GM19328 (cell line): ENCODE measurements at regions not wholly inside any gene's neighbourhood (a gene's known extent, or its start where the extent isn't known, plus 50 kb on each side); places are given as distances from the start of the nearest gene placed in this dataset.

ENCODE experiments used
- ATAC-seq: cut with Tn5 transposase; IDR thresholded peaks from one replicate; pipeline ENCODE4 v1.9.1; 2021; ENCODE audit warnings: mild to moderate bottlenecking, moderate library complexity; ENCODE audit not compliant: unreplicated experiment

DNA sequence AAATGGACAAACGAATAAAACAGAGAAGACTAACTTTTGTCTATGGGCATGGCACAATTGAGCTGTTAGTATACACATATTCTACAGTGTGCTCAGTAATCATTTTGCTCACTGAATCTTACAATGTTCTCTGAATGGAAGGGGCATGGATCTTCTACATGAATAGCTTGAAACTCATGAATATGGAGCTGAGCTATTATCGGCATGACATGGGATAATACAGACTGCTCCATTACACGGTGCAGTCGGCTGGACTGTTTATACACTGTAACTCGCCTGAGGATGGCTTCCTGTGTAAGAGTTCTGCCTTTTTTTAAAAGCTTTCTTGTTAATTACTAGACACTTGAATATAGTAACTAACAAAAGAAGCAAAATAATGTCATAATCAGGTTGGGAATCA, 368.5 kb upstream of the MAD2L1 start:
- ATAC-seq, result no peak

DNA sequence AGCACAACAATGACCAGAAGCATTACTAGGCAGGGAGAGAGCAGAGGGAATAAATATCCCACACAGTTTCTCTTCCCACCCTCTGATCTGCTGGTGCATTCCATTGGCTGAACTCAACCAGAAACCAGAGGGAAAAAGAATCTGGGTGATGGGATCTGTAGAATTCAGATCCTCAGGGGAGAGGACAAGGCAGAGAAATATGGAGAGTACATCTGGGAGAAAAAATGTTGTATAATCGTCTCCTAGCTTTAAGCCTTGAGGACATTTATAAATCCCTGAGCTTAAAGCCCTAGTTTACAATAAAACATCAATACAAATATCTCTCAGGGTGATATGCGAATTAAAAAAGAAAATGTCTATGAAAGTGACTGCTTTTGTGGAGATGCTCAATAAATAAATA, 368.1 kb upstream of the MAD2L1 start:
- ATAC-seq, result no peak

DNA sequence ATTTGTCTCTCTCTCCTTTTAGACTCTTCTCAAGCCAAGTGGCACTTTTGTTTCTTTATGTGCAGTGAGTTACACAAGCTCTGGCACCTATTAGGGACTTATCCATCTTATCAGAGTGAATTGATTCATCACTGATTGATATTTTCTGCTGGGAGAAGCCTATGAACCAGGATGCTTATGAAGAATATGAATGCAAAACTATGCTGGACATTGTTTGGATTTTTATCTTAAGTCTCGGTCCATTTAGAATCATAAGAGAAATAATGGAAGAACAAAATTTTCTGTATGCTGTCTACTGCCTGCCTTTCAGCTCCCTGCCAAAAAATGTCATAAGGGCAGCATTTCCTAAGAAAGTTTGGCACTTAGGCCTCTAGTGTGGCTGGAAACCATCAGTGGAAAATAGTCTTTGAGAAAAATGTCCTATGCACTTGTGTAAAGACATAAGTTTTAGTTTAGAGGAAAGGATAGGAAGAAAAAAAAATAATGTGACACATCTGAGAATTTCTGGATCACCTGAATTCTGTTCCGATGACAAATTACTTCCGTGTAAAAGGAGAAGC, 365.7 kb upstream of the MAD2L1 start:
- no peak for ATAC-seq

DNA sequence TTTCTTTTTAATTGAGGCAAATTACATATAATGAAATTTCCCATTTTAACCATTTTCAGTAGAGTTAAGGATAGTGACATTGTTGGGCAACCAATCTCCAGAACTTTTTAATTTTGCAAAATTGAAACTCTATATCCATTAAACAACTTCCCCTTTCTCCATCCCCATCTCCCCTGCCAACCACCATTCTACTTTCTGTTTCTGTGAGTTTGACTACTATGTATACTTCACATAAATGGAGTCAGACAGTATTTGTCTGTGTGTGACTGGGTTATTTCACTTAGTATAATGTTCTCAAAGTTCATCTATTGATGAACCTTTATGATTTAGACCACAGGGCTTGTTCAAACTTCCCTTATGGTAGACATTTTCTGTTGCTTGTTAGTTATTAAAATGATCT, 364.5 kb upstream of the MAD2L1 start:
- no peak for ATAC-seq

DNA sequence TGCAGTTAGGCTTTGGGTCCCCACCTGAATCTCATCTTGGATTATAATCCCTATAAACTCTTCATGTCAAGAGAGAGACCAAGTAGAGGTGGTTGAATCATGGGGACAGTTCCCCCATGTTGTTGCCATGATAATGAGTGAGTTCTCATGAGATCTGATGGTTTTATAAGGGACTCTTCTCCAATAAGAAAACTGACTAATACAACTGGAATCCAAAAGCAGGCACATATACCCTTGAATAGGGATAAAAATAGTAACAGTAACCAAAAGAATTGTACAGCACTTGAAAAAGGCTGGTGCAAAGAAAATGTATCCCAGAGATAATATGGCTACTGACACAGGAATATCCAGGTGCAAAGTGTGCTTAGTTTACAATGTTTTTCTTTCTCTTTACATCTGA, 351.5 kb upstream of the MAD2L1 start:
- no peak for ATAC-seq

DNA sequence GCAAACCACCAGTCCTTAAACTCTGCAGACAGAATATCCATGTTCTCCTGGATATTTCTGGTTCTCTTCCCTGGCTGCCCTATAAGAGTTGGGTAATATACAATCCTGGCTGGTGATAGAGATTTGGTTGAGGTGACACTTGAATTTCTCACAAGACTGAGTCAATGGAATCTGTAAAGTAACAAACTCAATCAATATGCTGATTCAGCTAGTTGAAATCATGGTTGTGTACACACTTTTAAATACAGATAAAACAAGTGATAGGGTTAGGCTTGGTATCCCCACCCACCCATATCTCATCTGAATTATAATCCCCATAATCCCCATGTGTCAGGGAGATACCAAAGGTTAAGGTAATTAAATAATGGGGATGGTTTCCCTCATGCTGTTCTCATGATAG, 349.2 kb upstream of the MAD2L1 start:
- no peak for ATAC-seq

DNA sequence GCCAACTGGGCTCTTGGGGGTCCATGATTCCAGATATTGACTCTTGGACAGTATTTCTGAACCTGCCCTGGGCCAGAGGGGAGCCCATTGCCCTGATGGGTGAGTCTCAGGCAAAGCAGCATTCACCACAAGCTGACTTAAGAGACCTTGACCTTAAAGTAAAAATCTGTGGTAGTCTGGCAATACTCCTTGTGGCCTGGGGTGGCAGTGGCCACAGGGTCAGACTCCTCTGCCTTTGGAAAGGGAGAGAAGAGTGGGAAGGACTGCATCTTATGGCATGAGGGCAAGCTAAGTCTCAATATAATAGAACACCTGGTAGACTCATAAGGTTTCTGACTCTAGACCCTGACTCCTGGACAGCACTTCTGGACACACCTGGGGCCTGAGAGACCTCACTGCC, 340.3 kb upstream of the MAD2L1 start:
- no peak for ATAC-seq

DNA sequence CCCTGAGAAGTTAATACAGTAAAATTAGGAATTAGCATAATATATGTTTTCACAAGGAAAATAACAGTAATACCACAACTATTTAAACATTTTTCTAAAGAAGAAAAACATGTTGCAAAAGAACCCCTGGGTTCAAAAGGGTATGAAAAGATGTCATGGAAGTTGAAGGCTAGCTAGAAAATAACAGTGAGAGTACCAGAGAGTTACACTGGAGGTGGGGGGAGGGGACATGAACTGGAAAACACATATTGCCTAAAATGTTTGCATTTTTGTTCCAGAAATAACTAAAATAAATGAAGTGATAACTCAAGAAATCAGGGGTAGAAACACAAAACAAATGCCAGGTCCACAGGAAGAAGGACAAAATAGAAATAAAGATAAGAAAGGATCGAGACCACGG, 336.6 kb upstream of the MAD2L1 start:
- ATAC-seq, result no peak

DNA sequence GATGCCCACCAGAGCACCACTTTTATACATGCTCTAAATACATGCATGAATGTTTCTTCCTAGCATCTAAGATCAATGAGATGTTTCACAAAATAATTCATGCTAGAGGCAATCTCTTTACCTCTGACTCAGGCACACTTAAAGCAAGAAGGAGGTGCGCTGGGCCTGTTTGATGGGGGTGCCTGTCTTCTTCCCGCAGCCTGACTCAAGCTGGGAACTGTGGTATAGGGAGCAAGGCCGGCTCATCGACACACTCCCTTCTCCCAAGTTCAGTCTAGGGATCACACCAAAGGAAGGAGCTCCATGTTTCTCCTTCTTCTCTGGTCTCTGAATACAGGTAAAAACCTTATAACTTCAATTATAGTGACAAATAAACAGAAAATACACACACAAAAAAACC, 333.8 kb upstream of the MAD2L1 start:
- ATAC-seq, result no peak

DNA sequence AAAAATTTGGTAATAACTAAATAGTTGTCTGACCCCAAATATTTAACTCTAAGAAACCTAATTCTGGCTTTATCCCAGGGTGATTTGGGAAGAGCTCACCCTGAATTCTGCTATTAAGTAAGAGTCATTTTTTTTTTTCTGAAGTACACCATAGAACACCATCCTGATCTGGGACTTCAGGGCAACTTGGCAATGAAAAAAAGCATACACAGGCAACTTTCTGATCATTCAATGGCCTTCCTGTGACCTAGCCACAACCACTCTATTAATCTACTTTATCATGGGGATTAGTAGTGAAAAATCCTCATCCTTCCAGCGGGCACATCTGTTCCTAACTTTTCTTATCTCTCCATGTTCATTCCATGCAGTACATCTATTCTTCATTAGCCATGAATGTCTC, 333.2 kb upstream of the MAD2L1 start:
- ATAC-seq, result no peak

DNA sequence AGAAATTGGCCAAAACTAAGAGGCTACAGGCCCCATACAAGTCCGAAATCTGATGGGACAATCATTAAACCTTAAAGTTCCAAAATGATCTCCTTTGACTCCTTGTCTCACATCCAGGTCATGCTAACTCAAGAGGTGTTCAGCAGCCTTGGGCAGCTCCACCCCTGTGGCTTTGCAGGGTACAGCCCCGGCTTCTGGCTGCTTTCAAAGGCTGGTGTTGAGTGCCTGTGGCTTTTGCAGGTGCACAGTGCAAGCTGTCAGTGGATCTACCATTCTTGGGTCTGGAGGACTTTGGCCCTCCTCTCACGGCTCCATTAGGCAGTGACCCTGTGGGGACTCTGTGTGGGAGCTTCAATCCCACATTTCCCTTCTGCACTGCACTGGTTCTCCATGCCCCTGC, 329.1 kb upstream of the MAD2L1 start:
- ATAC-seq, result no peak

DNA sequence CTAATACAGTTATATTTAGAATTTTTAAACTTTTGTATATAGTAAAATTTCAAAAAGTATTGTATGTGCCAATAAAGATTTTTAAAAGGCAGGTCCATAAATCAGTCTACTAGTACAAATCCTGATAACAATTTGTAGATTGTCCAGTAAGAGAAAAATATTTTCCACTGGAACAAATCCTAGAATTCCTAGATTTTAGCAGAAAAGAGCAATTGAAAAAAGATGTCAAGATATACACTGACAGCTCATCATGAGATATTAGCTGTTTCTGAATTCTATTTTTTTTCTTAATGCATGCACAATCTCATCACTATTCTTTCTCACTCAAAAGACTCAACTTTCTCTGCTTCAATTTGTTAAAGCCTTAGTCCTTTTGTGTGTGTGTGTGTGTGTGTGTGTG, 289.2 kb upstream of the MAD2L1 start:
- ATAC-seq, result no peak

DNA sequence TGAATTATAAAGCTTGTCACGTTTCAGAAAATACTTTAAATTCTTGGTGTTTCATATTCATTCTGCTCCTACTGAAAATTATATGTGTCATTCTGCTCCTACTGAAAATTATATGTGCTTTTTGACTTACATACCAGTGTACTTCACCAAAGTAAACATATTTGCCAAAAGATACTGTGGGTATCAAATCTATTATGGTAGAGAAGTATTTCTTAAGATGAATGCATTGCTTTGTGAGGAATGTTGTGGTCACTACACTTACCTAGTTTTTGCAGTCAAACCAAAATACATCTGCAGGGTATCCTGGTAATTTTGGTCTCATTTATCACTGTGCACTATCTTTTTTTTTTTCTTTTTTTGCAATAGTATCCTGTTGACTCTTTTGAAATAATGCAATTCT, 287.7 kb upstream of the MAD2L1 start:
- ATAC-seq, result no peak

DNA sequence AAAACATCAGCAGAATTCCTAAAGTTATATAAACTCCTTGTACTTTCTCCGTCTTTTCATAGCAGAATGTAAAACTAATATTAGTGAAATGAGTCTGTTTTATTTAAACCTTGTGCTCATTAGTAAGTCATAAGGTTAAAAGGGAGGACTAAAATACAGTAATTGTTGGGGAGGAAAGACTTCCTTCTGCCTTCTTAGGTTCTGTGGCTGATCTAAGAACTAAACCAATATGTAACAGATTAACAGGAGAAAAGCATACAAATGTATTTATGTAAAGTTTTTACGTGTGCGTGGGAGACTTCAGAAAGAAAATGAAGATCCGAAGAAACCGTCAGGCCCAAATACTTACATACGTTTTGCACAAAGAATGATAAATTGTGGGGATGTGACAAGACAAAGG, 286.6 kb upstream of the MAD2L1 start:
- ATAC-seq, result no peak

DNA sequence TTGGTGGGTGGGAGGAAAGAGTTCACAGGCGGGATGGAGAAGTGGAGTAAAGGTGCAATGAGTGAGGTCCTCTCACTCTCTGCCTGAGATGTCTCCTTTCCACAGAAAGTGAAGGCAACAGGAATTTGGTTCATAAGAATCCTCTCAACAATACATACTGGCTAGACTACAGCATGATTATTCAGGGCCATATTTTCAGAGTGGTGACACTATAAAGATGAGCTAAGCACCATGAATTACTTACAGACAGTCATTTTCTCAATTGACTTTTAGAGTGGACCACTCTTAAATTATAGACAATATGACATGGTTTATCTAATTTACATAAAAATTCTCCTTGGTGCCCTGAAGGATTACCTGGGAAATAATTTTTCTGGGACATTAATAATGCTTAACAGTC, 286.1 kb upstream of the MAD2L1 start:
- ATAC-seq, result no peak

DNA sequence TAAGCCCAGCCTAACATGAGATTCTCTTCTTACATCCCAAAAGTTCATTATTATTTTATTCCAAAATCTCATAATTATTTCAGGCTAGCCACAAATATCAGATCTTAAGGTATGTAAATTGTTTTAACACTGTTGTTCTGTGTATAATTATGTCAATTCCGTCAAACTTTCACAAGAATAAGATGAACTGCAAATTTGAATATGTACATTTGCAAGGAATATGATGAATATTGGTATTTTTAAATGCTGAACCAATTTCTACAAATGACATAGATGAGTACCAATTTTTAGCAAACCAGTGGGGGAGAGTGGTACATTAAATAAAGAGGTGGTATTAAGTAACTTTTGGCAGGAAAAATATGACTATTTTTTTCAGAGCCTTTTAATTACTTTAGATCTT, 282.3 kb upstream of the MAD2L1 start:
- no peak for ATAC-seq

DNA sequence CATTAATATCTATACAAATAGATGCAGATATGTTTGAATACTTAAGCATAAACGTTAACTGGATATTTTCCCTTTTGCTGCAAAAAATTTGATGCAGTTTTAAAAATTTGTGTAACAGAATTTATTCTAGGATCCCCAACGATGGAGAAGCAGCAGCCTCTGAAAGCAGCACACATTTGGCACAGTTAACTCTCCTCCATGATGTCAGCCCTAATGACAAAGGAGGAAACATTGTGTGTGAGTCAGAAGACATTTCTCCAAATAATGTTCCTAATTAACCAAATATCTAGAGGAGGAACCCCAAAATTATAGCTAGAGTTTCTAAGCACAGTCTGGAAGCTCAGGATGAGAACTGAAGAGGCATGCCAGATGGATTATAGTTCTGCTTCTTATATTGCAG, 281.9 kb upstream of the MAD2L1 start:
- ATAC-seq, result no peak

DNA sequence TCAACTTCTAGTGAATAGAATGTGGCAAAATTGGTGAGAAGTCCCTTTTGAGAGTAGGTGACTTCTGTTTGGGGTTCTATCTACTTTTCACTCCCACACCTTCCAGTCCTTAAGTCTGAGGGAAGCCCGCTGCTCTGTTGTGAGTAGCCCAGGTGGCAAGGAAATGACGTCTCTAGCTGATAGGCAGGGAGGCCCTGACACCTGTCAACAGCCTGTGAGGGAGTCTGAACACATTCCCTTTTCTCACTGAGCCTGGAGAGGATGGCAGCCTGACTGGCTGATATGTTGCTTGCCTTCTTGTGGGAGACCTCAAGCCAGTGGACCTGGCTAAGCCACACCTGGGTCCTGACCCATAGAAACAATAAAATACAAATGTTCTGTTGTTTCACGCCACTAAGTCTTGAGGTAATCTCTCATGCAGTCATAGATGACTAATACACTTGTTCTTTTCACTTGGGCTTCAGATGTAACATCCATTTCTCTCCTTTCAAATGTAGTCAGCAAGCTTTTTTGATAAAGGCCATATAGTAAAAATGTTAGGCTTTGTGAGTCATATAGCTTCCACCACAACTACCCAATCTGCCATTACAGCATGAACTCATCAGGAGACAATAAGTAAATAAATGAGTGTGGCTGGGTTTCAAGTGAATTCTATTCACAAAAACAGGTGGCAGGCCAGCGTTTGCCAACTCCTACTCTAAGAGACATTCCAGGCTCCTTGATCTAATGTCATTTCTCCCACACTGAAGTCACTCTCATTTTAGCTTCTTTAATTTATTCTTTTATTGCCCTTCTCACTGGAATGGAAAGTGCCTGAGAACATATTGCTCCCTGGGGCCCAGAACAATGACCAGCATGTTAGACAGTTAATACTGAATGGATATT, 265.1 kb upstream of the MAD2L1 start:
- no peak for ATAC-seq

DNA sequence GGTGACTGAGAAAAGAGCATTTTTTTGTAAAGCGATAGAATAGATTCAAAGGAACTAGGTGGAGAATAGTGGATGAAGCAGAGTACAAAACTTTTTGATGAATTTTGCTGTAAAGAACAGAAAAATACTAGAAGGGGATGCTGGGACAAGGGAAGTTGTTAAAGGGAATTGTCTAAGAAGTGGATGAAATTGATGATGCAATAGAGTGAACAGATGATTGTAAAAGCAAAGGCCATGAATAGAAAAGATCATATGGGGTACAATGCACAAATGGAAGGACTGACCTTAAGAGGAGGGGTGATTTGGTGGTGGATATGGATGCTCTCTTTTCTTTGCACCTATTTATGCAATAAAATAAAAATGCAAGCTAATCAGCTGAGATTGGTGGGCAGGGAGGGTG, 262.7 kb upstream of the MAD2L1 start:
- ATAC-seq, result no peak

DNA sequence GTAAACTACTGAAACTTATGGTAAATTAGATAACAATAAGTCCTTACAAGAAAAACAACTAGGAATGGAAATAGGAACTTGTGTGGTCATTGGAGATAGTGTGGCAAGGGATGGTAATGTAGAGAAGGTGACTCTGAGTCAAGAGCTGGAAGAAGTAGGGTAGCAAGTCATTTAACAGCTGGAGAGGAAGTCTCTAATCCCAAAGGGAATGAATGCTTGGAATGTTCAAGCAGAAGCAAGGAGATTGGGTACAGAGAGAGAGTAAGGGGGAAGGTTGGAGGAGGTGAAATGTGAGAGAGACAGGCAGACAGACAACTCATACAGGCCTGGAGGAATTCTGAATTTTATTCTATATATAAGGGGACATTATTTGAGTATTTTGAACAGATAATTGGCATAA, 260.6 kb upstream of the MAD2L1 start:
- no peak for ATAC-seq

DNA sequence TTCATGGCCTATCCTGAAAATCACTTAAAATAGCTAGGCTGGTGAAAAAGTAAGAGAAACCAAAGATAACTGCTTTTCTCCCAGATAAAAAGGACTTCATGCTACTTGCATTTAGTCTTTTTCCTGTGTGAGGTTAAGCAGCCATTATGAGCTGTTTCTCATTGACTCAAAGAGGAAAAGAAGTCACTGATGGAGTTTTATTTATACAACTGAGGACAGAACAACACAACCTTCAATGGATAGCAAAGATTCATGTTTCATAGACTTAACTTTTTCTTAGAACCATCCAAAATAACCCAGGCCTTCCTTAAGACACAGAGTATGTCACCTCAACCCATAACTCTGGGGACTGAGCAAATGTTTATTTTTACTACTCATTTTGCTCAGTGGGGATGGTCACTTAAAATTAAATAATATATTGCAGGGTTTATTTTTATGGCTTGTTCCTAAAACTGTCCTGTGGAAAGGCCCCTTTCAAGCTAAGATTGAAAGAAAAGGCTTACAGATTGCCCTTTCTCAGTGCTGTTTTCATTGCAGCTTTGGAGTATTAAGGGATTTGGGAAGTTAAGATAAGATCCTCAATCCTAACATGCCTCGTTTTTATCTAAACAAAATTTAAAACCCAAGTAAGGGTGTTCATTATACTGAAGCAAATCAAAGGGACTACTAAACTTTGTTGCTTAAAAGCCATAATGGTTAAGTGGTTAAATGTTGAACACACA, 252.6 kb upstream of the MAD2L1 start:
- ATAC-seq, result no peak

DNA sequence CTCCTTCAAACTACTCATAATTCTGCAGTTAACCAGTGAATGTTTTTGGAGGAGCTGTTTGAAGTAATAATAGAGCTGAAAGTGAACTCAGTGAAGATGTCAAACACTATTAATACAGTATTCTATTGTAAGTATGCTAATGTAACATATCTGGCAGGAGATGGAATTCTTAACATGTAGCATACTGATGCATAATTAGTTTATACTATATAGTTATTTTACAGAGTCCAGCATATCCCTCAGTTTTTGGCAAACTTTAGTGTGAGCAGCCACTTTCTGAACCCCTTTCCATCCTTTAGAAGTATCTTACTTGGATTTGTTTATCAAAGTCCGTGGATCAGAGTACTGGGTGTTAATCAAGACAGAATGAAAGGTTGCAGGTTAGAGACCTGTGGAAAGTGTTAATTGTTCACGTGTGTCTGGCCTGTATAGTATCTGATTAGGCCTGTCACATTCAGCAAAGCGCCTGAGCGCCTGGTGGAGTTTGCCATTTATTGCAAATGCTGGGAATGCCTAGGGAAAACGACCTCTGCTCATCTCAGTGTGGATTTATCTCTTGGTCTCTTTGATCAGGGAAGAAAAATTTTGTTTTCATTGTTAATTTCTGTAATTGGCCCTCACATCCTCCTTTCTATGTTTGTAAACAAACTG, 251.7 kb upstream of the MAD2L1 start:
- ATAC-seq, result no peak
